CD14-positive monocyte (primary cell): ENCODE measurements at regions not wholly inside any gene's neighbourhood (a gene's known extent, or its start where the extent isn't known, plus 50 kb on each side); places are given as distances from the start of the nearest gene placed in this dataset.

Source experiments
- DNase-seq, 3 donors: peaks; one replicate each; pipeline ENCODE4 v3.0.0-alpha.2; 2011 to 2022
- H2AFZ ChIP-seq: 2 replicates; pipeline ENCODE4 v1.6.0; 2012; ENCODE audit warnings: mild to moderate bottlenecking, low read depth, low read length, inconsistent platforms; ENCODE audit not compliant: insufficient read depth, poor library complexity, severe bottlenecking
- H3K27ac ChIP-seq, 2 donors: 1 replicate in 1 of 2; 2 replicates in 1 of 2; pipeline ENCODE4 v1.5.1; 2012 to 2013; ENCODE audit warnings: low read length in 2 of 2, control low read depth in 1 of 2, inconsistent platforms in 1 of 2, low read depth in 1 of 2, mild to moderate bottlenecking in 1 of 2
- H3K27me3 ChIP-seq, 2 donors: one replicate each; pipeline versions ENCODE4 v1.6.0 to v1.6.1; 2011 to 2013; ENCODE audit warnings: low read length in 2 of 2; ENCODE audit not compliant: control insufficient read depth in 2 of 2, insufficient read depth in 2 of 2
- H3K36me3 ChIP-seq, 2 donors: replicated peaks in 1 of 2; 1 replicate in 1 of 2; 2 replicates in 1 of 2; pipeline versions ENCODE4 v1.5.1 to v1.6.1; 2012 to 2013; ENCODE audit warnings: low read length in 2 of 2, control low read depth in 1 of 2, inconsistent platforms in 1 of 2, mild to moderate bottlenecking in 1 of 2; ENCODE audit not compliant: insufficient read depth in 2 of 2, control insufficient read depth in 1 of 2
- H3K4me1 ChIP-seq, 2 donors: 1 replicate in 1 of 2; 2 replicates in 1 of 2; pipeline versions ENCODE4 v1.5.1 to v1.6.1; 2012 to 2013; ENCODE audit warnings: low read length in 2 of 2, control low read depth in 1 of 2, inconsistent platforms in 1 of 2, mild to moderate bottlenecking in 1 of 2, moderate library complexity in 1 of 2; ENCODE audit not compliant: insufficient read depth in 2 of 2, control insufficient read depth in 1 of 2
- H3K4me2 ChIP-seq: replicated peaks from 2 replicates; pipeline ENCODE3; 2012; ENCODE audit warnings: low read length, moderate library complexity, mild to moderate bottlenecking; ENCODE audit not compliant: poor library complexity, severe bottlenecking; ENCODE audit errors: extremely low read depth
- H3K4me3 ChIP-seq, 3 experiments: fragments of 200-600 bp in 1 of 3; sonication (generic) in 1 of 3; replicated peaks in 1 of 3; 1 replicate in 2 of 3; 2 replicates in 1 of 3; pipeline ENCODE4 v1.5.1; 2011 to 2013; ENCODE audit warnings: low read length in 3 of 3, mild to moderate bottlenecking in 3 of 3, control low read depth in 2 of 3, low read depth in 2 of 3, inconsistent platforms in 1 of 3, moderate library complexity in 1 of 3
- H3K79me2 ChIP-seq: 2 replicates; pipeline ENCODE4 v1.6.0; 2012; ENCODE audit warnings: mild to moderate bottlenecking, control low read depth, inconsistent platforms, low read length, moderate library complexity; ENCODE audit not compliant: insufficient read depth
- H3K9ac ChIP-seq: 2 replicates; pipeline ENCODE4 v1.6.0; 2017; ENCODE audit warnings: low read length, mild to moderate bottlenecking; ENCODE audit not compliant: insufficient read depth, poor library complexity, severe bottlenecking
- H3K9me3 ChIP-seq, 2 donors: replicated peaks in 1 of 2; 1 replicate in 1 of 2; 2 replicates in 1 of 2; pipeline versions ENCODE4 v1.5.1 to v1.6.1; 2012 to 2013; ENCODE audit warnings: low read length in 2 of 2, control low read depth in 1 of 2; ENCODE audit not compliant: control insufficient read depth in 1 of 2, insufficient read depth in 1 of 2
- H4K20me1 ChIP-seq: 2 replicates; pipeline ENCODE4 v1.6.0; 2012; ENCODE audit warnings: mild to moderate bottlenecking, low read length, control low read depth, moderate library complexity; ENCODE audit not compliant: insufficient read depth
- H3K27ac Mint-ChIP-seq, 7 donors: one replicate each; pipeline ENCODE4 v1.8.0; 2020; ENCODE audit warnings: mild to moderate bottlenecking in 7 of 7, mixed read lengths in 7 of 7, moderate library complexity in 6 of 7, inconsistent platforms in 2 of 7
- H3K27me3 Mint-ChIP-seq, 3 donors: one replicate each; pipeline ENCODE4 v1.8.0; 2021 to 2022; ENCODE audit warnings: low read depth in 3 of 3, mild to moderate bottlenecking in 3 of 3, mixed read lengths in 3 of 3, moderate library complexity in 3 of 3, inconsistent platforms in 1 of 3
- H3K36me3 Mint-ChIP-seq, 2 donors: one replicate each; pipeline ENCODE4 v1.8.0; 2020; ENCODE audit warnings: mixed read lengths in 2 of 2, inconsistent platforms in 1 of 2, mild to moderate bottlenecking in 1 of 2
- H3K4me1 Mint-ChIP-seq: one replicate; pipeline ENCODE4 v1.8.0; 2020; ENCODE audit warnings: mild to moderate bottlenecking, mixed read lengths
- H3K4me3 Mint-ChIP-seq, 2 donors: one replicate each; pipeline ENCODE4 v1.8.0; 2020; ENCODE audit warnings: mild to moderate bottlenecking in 2 of 2, mixed read lengths in 2 of 2, moderate library complexity in 1 of 2
- H3K9me3 Mint-ChIP-seq, 7 donors: one replicate each; pipeline ENCODE4 v1.8.0; 2020 to 2022; ENCODE audit warnings: mixed read lengths in 7 of 7, mild to moderate bottlenecking in 6 of 7, moderate library complexity in 6 of 7, inconsistent platforms in 2 of 7
- CTCF ChIP-seq: fragments of 200-600 bp; IDR thresholded peaks from one replicate; pipeline ENCODE4 v1.8.0; 2022; ENCODE audit warnings: antibody characterized with exemption, mild to moderate bottlenecking
- WGBS: methylation state at CpG from one replicate; pipeline ENCODE4 v1.1.5; 2013; ENCODE audit warnings: missing lambda C conversion rate; ENCODE audit not compliant: insufficient coverage; 5-methylcytosine and 5-hydroxymethylcytosine counted together
- intact Hi-C, 2 donors: fragments of 100-400 bp; cut with micrococcal nuclease; formaldehyde crosslinking; loops; one replicate each; pipeline versions ENCODE4 v1.15.0 to v1.15.1; 2023

GRCh38 chr15:45863881-45864580 lies 229.2 kb downstream of the SQOR start:
- Histone ChIP-seq H3K4me3 (no peak overlapping the region), H3K4me1 (no peaks in the 10 kb centered on the region), H3K9me3 (no peaks in the 10 kb centered on the region), H4K20me1 (no peaks in the 10 kb centered on the region), H2AFZ (no peak overlapping the region), H3K4me2 (no peak overlapping the region), H3K27me3 (no peaks in the 10 kb centered on the region), H3K27ac (no peak overlapping the region), H3K79me2 (no peaks in the 10 kb centered on the region), H3K36me3 (no peaks in the 10 kb centered on the region), H3K9ac (no peak overlapping the region)
- no peak for TF ChIP-seq CTCF
- 100% methylated on average over 2 of the region's 2 CpGs for WGBS
- peaks cover 2 to 3% (median 2%) of the 10 kb centered on the region in 3 donors for H3K27me3 Mint-ChIP-seq
- no peak overlapping the region for H3K4me3 Mint-ChIP-seq
- no peak for DNase-seq
- H3K4me1 Mint-ChIP-seq, result no peaks in the 10 kb centered on the region
- peaks cover 2 to 15% (median 3%) of the 10 kb centered on the region in 7 donors for H3K9me3 Mint-ChIP-seq
- intact Hi-C loops, result no loop called here
- no peaks in the 10 kb centered on the region for H3K36me3 Mint-ChIP-seq
- H3K27ac Mint-ChIP-seq, result no peak overlapping the region

DNA sequence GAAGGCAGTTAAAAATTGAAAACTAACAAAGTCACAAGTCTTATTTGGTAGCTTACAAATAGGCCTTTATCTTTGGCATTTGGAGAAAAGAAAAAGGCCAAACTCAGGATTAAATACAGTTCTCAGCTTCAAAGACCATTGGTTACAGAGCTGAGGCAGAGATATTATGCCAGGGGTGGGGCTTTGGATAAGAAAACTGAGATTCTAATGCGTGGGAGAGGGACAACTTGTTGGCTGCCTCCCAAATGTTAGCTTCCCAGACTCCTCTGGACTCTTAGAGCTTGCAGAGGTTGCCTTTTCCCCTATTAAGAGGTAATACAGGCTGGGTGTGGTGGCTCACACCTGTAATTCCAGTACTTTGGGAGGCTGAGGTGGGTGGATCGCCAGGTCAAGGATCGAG lies 231.8 kb downstream of the SQOR start:
- peaks cover 1 to 3% (median 2%) of the 10 kb centered on the region in 3 donors for H3K27me3 Mint-ChIP-seq
- Histone ChIP-seq H4K20me1 (no peaks in the 10 kb centered on the region), H3K27me3 (no peaks in the 10 kb centered on the region), H3K9me3 (peaks cover 8 to 9% of the 10 kb centered on the region in 2 donors), H2AFZ (no peak overlapping the region), H3K4me2 (no peak overlapping the region), H3K4me3 (no peak overlapping the region), H3K27ac (no peak overlapping the region), H3K36me3 (no peaks in the 10 kb centered on the region), H3K9ac (no peak overlapping the region), H3K79me2 (no peaks in the 10 kb centered on the region), H3K4me1 (no peaks in the 10 kb centered on the region)
- TF ChIP-seq CTCF, result no peak
- no peaks in the 10 kb centered on the region for H3K4me1 Mint-ChIP-seq
- H3K4me3 Mint-ChIP-seq, result no peak overlapping the region
- intact Hi-C loops, result no loop called here
- no CpG with 5 or more reads among the region's 3 CpGs for WGBS
- H3K9me3 Mint-ChIP-seq, result peaks cover 5 to 28% (median 11%) of the 10 kb centered on the region in 7 donors
- H3K36me3 Mint-ChIP-seq, result no peaks in the 10 kb centered on the region
- H3K27ac Mint-ChIP-seq, result no peak overlapping the region
- no peak for DNase-seq
